ENCODE measurements at regions not wholly inside any gene's neighbourhood (a gene's known extent, or its start where the extent isn't known, plus 50 kb on each side); places are given as distances from the start of the nearest gene placed in this dataset.
A peak's percentile ranks its signal among the peaks of the same experiment; 100 is the strongest.

- H3K4me3 Mint-ChIP-seq: no peak overlapping the region
- ATAC-seq (ENCODE audit: low read depth in 2 of 2): no peak
- no peak for DNase-seq
- peaks cover 30 to 79% (median 52%) of the 10 kb centered on the region in 3 donors for H3K27me3 Mint-ChIP-seq
- H3K9me3 Mint-ChIP-seq: no peaks in the 10 kb centered on the region
- H3K4me1 Mint-ChIP-seq: peaks cover 0 to 4% (median 4%) of the 10 kb centered on the region in 3 donors
- H3K27ac Mint-ChIP-seq: no peak overlapping the region
- no peaks in the 10 kb centered on the region for H3K36me3 Mint-ChIP-seq
Measured at GRCh38 chr6:40170856-40171255, 236.6 kb upstream of the MOCS1 start.

GRCh38 chr6:40169878-40170277 lies 235.6 kb upstream of the MOCS1 start:
- peaks cover 28 to 78% (median 49%) of the 10 kb centered on the region in 3 donors for H3K27me3 Mint-ChIP-seq
- H3K4me1 Mint-ChIP-seq: peaks cover 0 to 4% (median 4%) of the 10 kb centered on the region in 3 donors
- ATAC-seq (ENCODE audit: low read depth in 2 of 2): no peak
- DNase-seq: no peak
- no peaks in the 10 kb centered on the region for H3K9me3 Mint-ChIP-seq
- no peaks in the 10 kb centered on the region for H3K36me3 Mint-ChIP-seq
- H3K27ac Mint-ChIP-seq: no peak overlapping the region
- H3K4me3 Mint-ChIP-seq: no peak overlapping the region

- Mint-ChIP-seq H3K36me3 (no peaks in the 10 kb centered on the region), H3K4me3 (no peak overlapping the region), H3K27ac (no peak overlapping the region), H3K27me3 (peaks cover 16 to 68% (median 44%) of the 10 kb centered on the region in 3 donors), H3K9me3 (no peaks in the 10 kb centered on the region), H3K4me1 (peaks cover 0 to 4% (median 4%) of the 10 kb centered on the region in 3 donors)
- DNase-seq: no peak
- no peak for ATAC-seq (ENCODE audit: low read depth in 2 of 2)
Measured at GRCh38 chr6:40166963-40167362, 232.7 kb upstream of the MOCS1 start.

- Mint-ChIP-seq H3K4me3 (no peak overlapping the region), H3K27ac (peak overlapping the region in 1 of 6 donors; percentile 20), H3K4me1 (peaks cover 0 to 4% (median 0%) of the 10 kb centered on the region in 3 donors), H3K9me3 (no peaks in the 10 kb centered on the region), H3K27me3 (peaks cover 12 to 53% (median 26%) of the 10 kb centered on the region in 3 donors), H3K36me3 (no peaks in the 10 kb centered on the region)
- DNase-seq (no peak), ATAC-seq (ENCODE audit: low read depth in 2 of 2) (no peak)
Measured at GRCh38 chr6:40165036-40165709, 230.9 kb upstream of the MOCS1 start.

GRCh38 chr6:40164345-40164755 lies 230.1 kb upstream of the MOCS1 start:
- ATAC-seq (ENCODE audit: low read depth in 2 of 2) (no peak), DNase-seq (no peak)
- Mint-ChIP-seq H3K36me3 (no peaks in the 10 kb centered on the region), H3K27ac (peak overlapping the region in 1 of 6 donors; percentile 60), H3K27me3 (peaks cover 10 to 45% (median 18%) of the 10 kb centered on the region in 3 donors), H3K4me3 (no peak overlapping the region), H3K9me3 (no peaks in the 10 kb centered on the region), H3K4me1 (peaks cover 0 to 4% (median 0%) of the 10 kb centered on the region in 3 donors)

GRCh38 chr6:40163924-40164323 lies 229.7 kb upstream of the MOCS1 start:
- Mint-ChIP-seq H3K27ac (no peak overlapping the region), H3K9me3 (no peaks in the 10 kb centered on the region), H3K27me3 (peaks cover 10 to 41% (median 15%) of the 10 kb centered on the region in 3 donors), H3K36me3 (no peaks in the 10 kb centered on the region), H3K4me3 (no peak overlapping the region), H3K4me1 (peaks cover 0 to 4% (median 0%) of the 10 kb centered on the region in 3 donors)
- ATAC-seq (ENCODE audit: low read depth in 2 of 2): no peak
- DNase-seq: no peak

- Mint-ChIP-seq H3K4me3 (no peak overlapping the region), H3K36me3 (no peaks in the 10 kb centered on the region), H3K9me3 (no peaks in the 10 kb centered on the region), H3K4me1 (peaks cover 0 to 4% (median 0%) of the 10 kb centered on the region in 3 donors), H3K27ac (peak overlapping the region in 1 of 6 donors; percentile 80), H3K27me3 (peaks cover 4 to 24% (median 24%) of the 10 kb centered on the region in 3 donors)
- no peak for DNase-seq
- ATAC-seq (ENCODE audit: low read depth in 2 of 2): no peak
Measured at GRCh38 chr6:40162074-40162473, 227.8 kb upstream of the MOCS1 start.

GRCh38 chr6:40160826-40161225 lies 226.6 kb upstream of the MOCS1 start:
- H3K27me3 Mint-ChIP-seq: peaks cover 6 to 33% (median 20%) of the 10 kb centered on the region in 3 donors
- H3K4me1 Mint-ChIP-seq: no peaks in the 10 kb centered on the region
- DNase-seq (no peak), ATAC-seq (ENCODE audit: low read depth in 2 of 2) (no peak)
- no peaks in the 10 kb centered on the region for H3K9me3 Mint-ChIP-seq
- H3K4me3 Mint-ChIP-seq: no peak overlapping the region
- no peaks in the 10 kb centered on the region for H3K36me3 Mint-ChIP-seq
- no peak overlapping the region for H3K27ac Mint-ChIP-seq

- Mint-ChIP-seq H3K36me3 (no peaks in the 10 kb centered on the region), H3K4me1 (no peaks in the 10 kb centered on the region), H3K9me3 (no peaks in the 10 kb centered on the region), H3K4me3 (no peak overlapping the region), H3K27ac (no peak overlapping the region), H3K27me3 (peaks cover 5 to 35% (median 13%) of the 10 kb centered on the region in 3 donors)
- DNase-seq (no peak), ATAC-seq (ENCODE audit: low read depth in 2 of 2) (no peak)
Measured at GRCh38 chr6:40159865-40160264, 225.6 kb upstream of the MOCS1 start.

- H3K9me3 Mint-ChIP-seq: peaks cover 0 to 2% (median 0%) of the 10 kb centered on the region in 7 donors
- DNase-seq: no peak
- ATAC-seq (ENCODE audit: low read depth in 2 of 2): no peak
- peaks cover 5 to 34% (median 5%) of the 10 kb centered on the region in 3 donors for H3K27me3 Mint-ChIP-seq
- H3K27ac Mint-ChIP-seq: no peak overlapping the region
- H3K36me3 Mint-ChIP-seq: no peaks in the 10 kb centered on the region
- H3K4me3 Mint-ChIP-seq: no peak overlapping the region
- peaks cover 25 to 54% (median 37%) of the 10 kb centered on the region in 3 donors for H3K4me1 Mint-ChIP-seq
Measured at GRCh38 chr6:40152701-40153436, 218.6 kb upstream of the MOCS1 start.

- peaks cover 0 to 2% (median 0%) of the 10 kb centered on the region in 7 donors for H3K9me3 Mint-ChIP-seq
- ATAC-seq (ENCODE audit: low read depth in 2 of 2) (no peak), DNase-seq (no peak)
- H3K36me3 Mint-ChIP-seq: no peaks in the 10 kb centered on the region
- H3K4me3 Mint-ChIP-seq: no peak overlapping the region
- no peak overlapping the region for H3K27ac Mint-ChIP-seq
- H3K4me1 Mint-ChIP-seq: peaks cover 30 to 59% (median 43%) of the 10 kb centered on the region in 3 donors
- peaks cover 4 to 27% (median 5%) of the 10 kb centered on the region in 3 donors for H3K27me3 Mint-ChIP-seq
Measured at GRCh38 chr6:40152196-40152595, 217.9 kb upstream of the MOCS1 start.

- Mint-ChIP-seq H3K27me3 (peaks cover 0 to 8% (median 0%) of the 10 kb centered on the region in 3 donors), H3K9me3 (peaks cover 0 to 4% (median 0%) of the 10 kb centered on the region in 7 donors), H3K4me3 (peak overlapping the region in 4 of 8 donors; percentile 1 to 50 (median 10)), H3K4me1 (peaks cover 37 to 60% (median 43%) of the 10 kb centered on the region in 3 donors), H3K27ac (peak overlapping the region in 5 of 6 donors; percentile 1 to 84 (median 76)), H3K36me3 (no peaks in the 10 kb centered on the region)
- DNase-seq: peak; percentile 76
- peak; percentile 100 for ATAC-seq (ENCODE audit: low read depth in 2 of 2)
Measured at GRCh38 chr6:40148882-40149573, 214.8 kb upstream of the MOCS1 start.

- Mint-ChIP-seq H3K27me3 (peaks cover under 1 to 9% (median 6%) of the 10 kb centered on the region in 3 donors), H3K27ac (peak overlapping the region in 2 of 6 donors; percentile 34 to 60), H3K4me3 (no peak overlapping the region), H3K4me1 (peaks cover 36 to 45% (median 37%) of the 10 kb centered on the region in 3 donors), H3K36me3 (no peaks in the 10 kb centered on the region), H3K9me3 (peaks cover 0 to 4% (median 0%) of the 10 kb centered on the region in 7 donors)
- ATAC-seq (ENCODE audit: low read depth in 2 of 2) (no peak), DNase-seq (no peak)
Measured at GRCh38 chr6:40146902-40147301, 212.6 kb upstream of the MOCS1 start.
